Endothelial cell of umbilical vein (primary cell): ENCODE measurements at regions not wholly inside any gene's neighbourhood (a gene's known extent, or its start where the extent isn't known, plus 50 kb on each side); places are given as distances from the start of the nearest gene placed in this dataset.
"Not testable (repeated sequence)": the region's sequence is repeated elsewhere in the genome, so short reads cannot be mapped to it uniquely, and the experiment has no call there.

ENCODE experiments used
- BruUV-seq: library from RNA; stranded (reverse); fragments of 400-500 nt; replicated peaks from 2 replicates; lab custom pipeline; 2021; lab: Mats Ljungman, UMichigan
- CTCF ChIA-PET: fragments of 300-600, 350-600 bp; sonication (Branson Sonifier 250); formaldehyde crosslinking; loops from one replicate; lab custom pipeline; 2021; ENCODE audit warnings: antibody characterized with exemption, inconsistent platforms; lab: Charles Lee
- POLR2A ChIA-PET: fragments of 300-600, 350-600 bp; sonication (Branson Sonifier 250); formaldehyde crosslinking; loops from one replicate; lab custom pipeline; 2021; ENCODE audit warnings: antibody characterized with exemption, inconsistent platforms; lab: Charles Lee
- DNase-seq: peaks from one replicate; pipeline ENCODE4 v3.0.0-alpha.2; 2011; ENCODE audit warnings: low read depth, low spot score
- FAIRE-seq: peaks from 2 replicates; lab custom pipeline; 2011; peaks lifted over from hg19 to GRCh38; lab: Jason Lieb, UNC
- H2AFZ ChIP-seq: 2 replicates; pipeline ENCODE4 v1.6.0; 2012; ENCODE audit warnings: low read depth, low read length, control low read depth, inconsistent platforms
- H3K27ac ChIP-seq: 2 replicates; pipeline ENCODE4 v1.5.1; 2011; ENCODE audit warnings: low read depth, mild to moderate bottlenecking, control low read depth, low read length, moderate library complexity; ENCODE audit not compliant: insufficient read depth
- H3K27me3 ChIP-seq, 2 experiments: 2 replicates each; pipeline versions ENCODE4 v1.6.0 to v1.6.1; 2011; ENCODE audit warnings: low read length in 2 of 2, mixed read lengths in 1 of 2; ENCODE audit not compliant: control insufficient read depth in 2 of 2, insufficient read depth in 2 of 2
- H3K36me3 ChIP-seq, 2 experiments: 2 replicates in 1 of 2; 3 replicates in 1 of 2; pipeline ENCODE4 v1.5.1; 2011; ENCODE audit warnings: low read length in 2 of 2, mild to moderate bottlenecking in 1 of 2, moderate library complexity in 1 of 2; ENCODE audit not compliant: control insufficient read depth in 2 of 2, insufficient read depth in 2 of 2; ENCODE audit errors: extremely low read depth in 1 of 2
- H3K4me1 ChIP-seq: 3 replicates; pipeline ENCODE4 v1.5.1; 2011; ENCODE audit warnings: mild to moderate bottlenecking, low read length; ENCODE audit not compliant: control insufficient read depth, insufficient read depth; ENCODE audit errors: extremely low read depth
- H3K4me2 ChIP-seq: 2 replicates; pipeline ENCODE4 v1.6.1; 2011; ENCODE audit warnings: low read length, control low read depth, mixed read lengths; ENCODE audit not compliant: insufficient read depth
- H3K4me3 ChIP-seq, 3 experiments: fragments of 200-600 bp in 1 of 3; sonication (generic), shearing (Covaris generic) in 1 of 3; replicated peaks in 1 of 3; 2 replicates each; pipeline ENCODE4 v1.5.1; 2011 to 2016; ENCODE audit warnings: control low read depth in 3 of 3, low read length in 3 of 3, mild to moderate bottlenecking in 2 of 3, inconsistent platforms in 1 of 3, low read depth in 1 of 3, moderate library complexity in 1 of 3; ENCODE audit not compliant: insufficient read depth in 1 of 3
- H3K79me2 ChIP-seq: 2 replicates; pipeline ENCODE4 v1.6.0; 2012; ENCODE audit warnings: low read length, inconsistent platforms; ENCODE audit not compliant: control insufficient read depth, insufficient read depth
- H3K9ac ChIP-seq: replicated peaks from 2 replicates; pipeline ENCODE3; 2011; ENCODE audit warnings: low read length, control low read depth; ENCODE audit not compliant: insufficient read depth; ENCODE audit errors: extremely low read depth
- H3K9me1 ChIP-seq: replicated peaks from 3 replicates; pipeline ENCODE4 v1.6.0; 2011; ENCODE audit warnings: mild to moderate bottlenecking, low read length; ENCODE audit not compliant: control insufficient read depth, insufficient read depth; ENCODE audit errors: extremely low read depth
- H3K9me3 ChIP-seq: replicated peaks from 2 replicates; pipeline ENCODE4 v1.5.1; 2012; ENCODE audit warnings: low read length, inconsistent platforms; ENCODE audit not compliant: control insufficient read depth, insufficient read depth
- H4K20me1 ChIP-seq: replicated peaks from 2 replicates; pipeline ENCODE3; 2011; ENCODE audit warnings: mild to moderate bottlenecking, low read length; ENCODE audit not compliant: control insufficient read depth, insufficient read depth; ENCODE audit errors: extremely low read depth
- CTCF ChIP-seq, 2 donors: IDR thresholded peaks; 1 replicate in 1 of 2; 2 replicates in 1 of 2; pipeline ENCODE4 v1.5.1; 2011; ENCODE audit warnings: low read length in 2 of 2, mild to moderate bottlenecking in 2 of 2, moderate library complexity in 2 of 2, control low read depth in 1 of 2, inconsistent platforms in 1 of 2, low read depth in 1 of 2; ENCODE audit not compliant: insufficient read depth in 1 of 2; ENCODE audit errors: extremely low read depth in 1 of 2
- EZH2 ChIP-seq: IDR thresholded peaks from 2 replicates; pipeline ENCODE4 v1.6.1; 2012; ENCODE audit warnings: borderline replicate concordance, low read depth, mild to moderate bottlenecking, moderate library complexity, low read length, inconsistent platforms; ENCODE audit not compliant: severe bottlenecking
- FOS ChIP-seq: IDR thresholded peaks from 2 replicates; pipeline ENCODE4 v1.6.1; 2011; ENCODE audit warnings: mild to moderate bottlenecking, low read length, moderate library complexity, borderline replicate concordance; ENCODE audit not compliant: insufficient read depth
- GATA2 ChIP-seq: IDR thresholded peaks from 2 replicates; pipeline ENCODE4 v1.7.0; 2011; ENCODE audit warnings: low read depth, mild to moderate bottlenecking, moderate library complexity, mixed read lengths, low read length; ENCODE audit not compliant: insufficient read length, insufficient read depth
- JUN ChIP-seq: IDR thresholded peaks from 2 replicates; pipeline ENCODE4 v1.6.1; 2011; ENCODE audit warnings: borderline replicate concordance, low read depth; ENCODE audit not compliant: insufficient read length, insufficient read depth
- MAX ChIP-seq: IDR thresholded peaks from 2 replicates; pipeline ENCODE4 v1.6.1; 2011; ENCODE audit not compliant: insufficient read depth, insufficient read length
- MYC ChIP-seq: IDR thresholded peaks from one replicate; pipeline ENCODE4 v1.6.1; 2011; ENCODE audit warnings: mild to moderate bottlenecking, low read depth, low read length
- POLR2A ChIP-seq: IDR thresholded peaks from 2 replicates; pipeline ENCODE4 v1.6.1; 2012; ENCODE audit warnings: low read depth, mild to moderate bottlenecking, control low read depth, low read length
- POLR2AphosphoS5 ChIP-seq: IDR thresholded peaks from 2 replicates; pipeline ENCODE4 v1.6.1; 2012; ENCODE audit warnings: low read depth, mild to moderate bottlenecking, control low read depth, low read length, moderate library complexity; ENCODE audit not compliant: insufficient read depth
- dilution Hi-C: fragments of 300-500 bp; cut with MboI; formaldehyde crosslinking; loops from one replicate; pipeline ENCODE4 v1.15.0; 2019; ENCODE audit warnings: low sequenced_read_pairs; ENCODE audit not compliant: extremely low pct_ligation_motif_present
- intact Hi-C: fragments of 100-400 bp; cut with micrococcal nuclease; formaldehyde crosslinking; loops from one replicate; pipeline ENCODE4 v1.10.0; 2022

- FAIRE-seq = no peak
- dilution Hi-C loops = no loop called here
Observed at GRCh38 chr3:17817545-17817944, 75.1 kb upstream of the TBC1D5 start.

GRCh38 chr3:17816839-17817238 is 74.4 kb upstream of the TBC1D5 start:
- POLR2A ChIA-PET, H3K79me2 ChIP-seq, H3K9me1 ChIP-seq, H3K4me2 ChIP-seq, H2AFZ ChIP-seq, H3K9me3 ChIP-seq, BruUV-seq, H3K27me3 ChIP-seq, H3K9ac ChIP-seq, intact Hi-C loops, FAIRE-seq, H3K27ac ChIP-seq, H4K20me1 ChIP-seq, DNase-seq, H3K4me3 ChIP-seq, H3K4me1 ChIP-seq, dilution Hi-C loops, H3K36me3 ChIP-seq: not testable (repeated sequence)
- CTCF ChIA-PET = interaction anchor here (1.7 kb wide), 1 partner anchor 24 kb away, joined by 7 read pairs; no protein-coding TSS in a partner anchor

More at GRCh38 chr3:17817545-17817944, 75.1 kb upstream of the TBC1D5 start:
- H3K4me2 ChIP-seq = no peak overlapping the region
- H3K36me3 ChIP-seq = no peaks in the 10 kb centered on the region
- CTCF ChIA-PET = interaction anchor here (1.7 kb wide), 1 partner anchor 24 kb away, joined by 7 read pairs; no protein-coding TSS in a partner anchor
- no peaks in the 10 kb centered on the region for H3K27me3 ChIP-seq
- H3K27ac ChIP-seq = no peak overlapping the region
- POLR2A ChIA-PET = no interaction called here
- H2AFZ ChIP-seq = no peak overlapping the region
- H4K20me1 ChIP-seq = no peaks in the 10 kb centered on the region
- no peaks in the 10 kb centered on the region for H3K79me2 ChIP-seq
- no TSS peak for BruUV-seq
- H3K9me1 ChIP-seq = no peaks in the 10 kb centered on the region
- H3K4me3 ChIP-seq = no peak overlapping the region
- H3K4me1 ChIP-seq = no peaks in the 10 kb centered on the region
- H3K9me3 ChIP-seq = no peaks in the 10 kb centered on the region
- intact Hi-C loops = no loop called here
- no peak overlapping the region for H3K9ac ChIP-seq
- DNase-seq = no peak
- no peak for TF ChIP-seq EZH2
- TF ChIP-seq MAX = no peak
- TF ChIP-seq JUN = no peak
- no peak for TF ChIP-seq CTCF (IDR thresholded peaks at IDR 0.05; ENCODE audit: extremely low read depth in 1 of 2, insufficient read depth in 1 of 2, low read depth in 1 of 2, low read length in 2 of 2)
- no peak for TF ChIP-seq FOS
- TF ChIP-seq POLR2AphosphoS5 = no peak
- no peak for TF ChIP-seq POLR2A
- no peak for TF ChIP-seq MYC
- TF ChIP-seq GATA2 = no peak

DNA sequence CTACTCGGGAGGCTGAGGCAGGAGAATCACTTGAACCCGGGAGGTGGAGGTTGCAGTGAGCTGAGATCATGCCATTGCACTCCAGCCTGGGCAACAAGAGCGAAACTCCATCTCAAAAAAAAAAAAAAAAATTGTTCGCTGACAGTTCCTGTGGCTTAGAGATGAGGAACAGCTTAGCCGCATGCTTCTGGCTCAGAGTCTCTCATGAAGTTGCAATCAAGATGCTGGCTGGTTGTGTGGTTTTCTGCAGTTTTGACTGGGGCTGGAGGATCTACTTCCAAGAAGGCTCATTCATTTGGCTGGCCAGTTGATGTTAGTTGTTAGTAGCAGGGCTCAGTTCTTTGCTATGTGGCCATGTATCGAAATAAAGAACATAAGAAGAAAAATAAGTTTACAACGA is 69.9 kb upstream of the TBC1D5 start:
- H3K4me3 ChIP-seq, H3K9me1 ChIP-seq, POLR2A ChIA-PET, FAIRE-seq, H3K27me3 ChIP-seq, H3K4me1 ChIP-seq, H2AFZ ChIP-seq, H4K20me1 ChIP-seq, H3K36me3 ChIP-seq, H3K27ac ChIP-seq, H3K9me3 ChIP-seq, dilution Hi-C loops, H3K9ac ChIP-seq, BruUV-seq, H3K79me2 ChIP-seq, H3K4me2 ChIP-seq, DNase-seq: not testable (repeated sequence)
- intact Hi-C loops = loop anchor here (5.0 kb wide), 1 partner anchor 165 kb away; no protein-coding TSS in a partner anchor
- CTCF ChIA-PET = interaction anchor here (1.6 kb wide), 1 partner anchor 29 kb away, joined by 6 read pairs; no protein-coding TSS in a partner anchor
